ENCODE measurements at regions not wholly inside any gene's neighbourhood (a gene's known extent, or its start where the extent isn't known, plus 50 kb on each side); places are given as distances from the start of the nearest gene placed in this dataset.

DNA sequence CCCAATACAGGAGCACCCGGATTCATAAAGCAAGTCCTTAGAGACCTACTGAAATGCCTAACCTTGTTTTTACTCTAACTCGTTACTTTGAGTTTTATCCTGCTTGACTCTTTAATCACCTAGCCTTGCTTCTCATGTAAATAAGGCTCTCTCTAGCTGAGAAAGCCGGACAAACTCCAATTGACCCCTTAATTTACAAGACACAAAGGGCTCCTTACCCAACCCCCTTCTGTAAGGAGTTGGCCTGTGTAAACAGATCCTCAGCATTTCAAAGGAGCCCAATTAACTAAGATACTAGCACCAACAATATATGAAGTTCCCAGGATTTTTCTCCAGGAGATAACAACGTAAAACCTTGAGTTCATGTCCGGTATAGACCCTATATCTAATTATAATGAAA, 61.7 kb downstream of the CT47B1 start:
- H3K4me3 ChIP-seq (ENCODE audit: low read depth in 2 of 2, low read length in 1 of 2): no peak overlapping the region
- ChIA-PET CTCF (no interaction called here), POLR2A (no interaction called here)
- no peaks in the 10 kb centered on the region for H3K4me1 ChIP-seq (ENCODE audit: control insufficient read depth in 1 of 2, insufficient read depth in 2 of 2, low read depth in 1 of 2, low read length in 1 of 2)
- no peak overlapping the region for H3K9ac ChIP-seq
- H3K9me3 ChIP-seq: no peaks in the 10 kb centered on the region
- no peak overlapping the region for H3K27ac ChIP-seq (ENCODE audit: low read depth in 2 of 2, low read length in 1 of 2)
- no peak overlapping the region for H3K4me2 ChIP-seq
- DNase-seq: no peak
- no peaks in the 10 kb centered on the region for H4K20me1 ChIP-seq (ENCODE audit: insufficient read depth)
- 7% methylated on average over 5 of the region's 5 CpGs for WGBS (ENCODE audit: low lambda C conversion rate)
- H3K27me3 ChIP-seq (ENCODE audit: insufficient read depth): no peaks in the 10 kb centered on the region
- no peaks in the 10 kb centered on the region for H3K36me3 ChIP-seq (replicated peaks in 1 of 2; ENCODE audit: control insufficient read depth in 1 of 2, insufficient read depth in 2 of 2, low read length in 1 of 2)
- H3K9me2 ChIP-seq: no peaks in the 10 kb centered on the region
- H2AFZ ChIP-seq (ENCODE audit: low read depth): no peak overlapping the region
- H3K79me2 ChIP-seq (ENCODE audit: insufficient read depth): no peaks in the 10 kb centered on the region
- no peak for TF ChIP-seq TEAD4 (IDR thresholded peaks at IDR 0.05; ENCODE audit: borderline replicate concordance, insufficient read depth)
- TF ChIP-seq RXRA (IDR thresholded peaks at IDR 0.05; ENCODE audit: borderline replicate concordance, low read depth): no peak
- TF ChIP-seq, protein P1, sequence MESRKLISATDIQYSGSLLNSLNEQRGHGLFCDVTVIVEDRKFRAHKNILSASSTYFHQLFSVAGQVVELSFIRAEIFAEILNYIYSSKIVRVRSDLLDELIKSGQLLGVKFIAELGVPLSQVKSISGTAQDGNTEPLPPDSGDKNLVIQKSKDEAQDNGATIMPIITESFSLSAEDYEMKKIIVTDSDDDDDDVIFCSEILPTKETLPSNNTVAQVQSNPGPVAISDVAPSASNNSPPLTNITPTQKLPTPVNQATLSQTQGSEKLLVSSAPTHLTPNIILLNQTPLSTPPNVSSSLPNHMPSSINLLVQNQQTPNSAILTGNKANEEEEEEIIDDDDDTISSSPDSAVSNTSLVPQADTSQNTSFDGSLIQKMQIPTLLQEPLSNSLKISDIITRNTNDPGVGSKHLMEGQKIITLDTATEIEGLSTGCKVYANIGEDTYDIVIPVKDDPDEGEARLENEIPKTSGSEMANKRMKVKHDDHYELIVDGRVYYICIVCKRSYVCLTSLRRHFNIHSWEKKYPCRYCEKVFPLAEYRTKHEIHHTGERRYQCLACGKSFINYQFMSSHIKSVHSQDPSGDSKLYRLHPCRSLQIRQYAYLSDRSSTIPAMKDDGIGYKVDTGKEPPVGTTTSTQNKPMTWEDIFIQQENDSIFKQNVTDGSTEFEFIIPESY (IDR thresholded peaks at IDR 0.05; ENCODE audit: borderline replicate concordance, low read depth): no peak
- TF ChIP-seq, protein P2, sequence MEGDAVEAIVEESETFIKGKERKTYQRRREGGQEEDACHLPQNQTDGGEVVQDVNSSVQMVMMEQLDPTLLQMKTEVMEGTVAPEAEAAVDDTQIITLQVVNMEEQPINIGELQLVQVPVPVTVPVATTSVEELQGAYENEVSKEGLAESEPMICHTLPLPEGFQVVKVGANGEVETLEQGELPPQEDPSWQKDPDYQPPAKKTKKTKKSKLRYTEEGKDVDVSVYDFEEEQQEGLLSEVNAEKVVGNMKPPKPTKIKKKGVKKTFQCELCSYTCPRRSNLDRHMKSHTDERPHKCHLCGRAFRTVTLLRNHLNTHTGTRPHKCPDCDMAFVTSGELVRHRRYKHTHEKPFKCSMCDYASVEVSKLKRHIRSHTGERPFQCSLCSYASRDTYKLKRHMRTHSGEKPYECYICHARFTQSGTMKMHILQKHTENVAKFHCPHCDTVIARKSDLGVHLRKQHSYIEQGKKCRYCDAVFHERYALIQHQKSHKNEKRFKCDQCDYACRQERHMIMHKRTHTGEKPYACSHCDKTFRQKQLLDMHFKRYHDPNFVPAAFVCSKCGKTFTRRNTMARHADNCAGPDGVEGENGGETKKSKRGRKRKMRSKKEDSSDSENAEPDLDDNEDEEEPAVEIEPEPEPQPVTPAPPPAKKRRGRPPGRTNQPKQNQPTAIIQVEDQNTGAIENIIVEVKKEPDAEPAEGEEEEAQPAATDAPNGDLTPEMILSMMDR (IDR thresholded peaks at IDR 0.05): no peak
- no peak for TF ChIP-seq CHD2 (IDR thresholded peaks at IDR 0.05; ENCODE audit: low read length, partially characterized antibody)
- no peak for TF ChIP-seq FOSL2 (IDR thresholded peaks at IDR 0.05; ENCODE audit: borderline replicate concordance, low read depth)
- TF ChIP-seq TCF12 (IDR thresholded peaks at IDR 0.05): no peak
- TF ChIP-seq GATA2 (CRISPR knock-in tag; IDR thresholded peaks at IDR 0.05): no peak
- H3F3A ChIP-seq (replicated peaks; ENCODE audit: insufficient read depth): no peaks in the 10 kb centered on the region

DNA sequence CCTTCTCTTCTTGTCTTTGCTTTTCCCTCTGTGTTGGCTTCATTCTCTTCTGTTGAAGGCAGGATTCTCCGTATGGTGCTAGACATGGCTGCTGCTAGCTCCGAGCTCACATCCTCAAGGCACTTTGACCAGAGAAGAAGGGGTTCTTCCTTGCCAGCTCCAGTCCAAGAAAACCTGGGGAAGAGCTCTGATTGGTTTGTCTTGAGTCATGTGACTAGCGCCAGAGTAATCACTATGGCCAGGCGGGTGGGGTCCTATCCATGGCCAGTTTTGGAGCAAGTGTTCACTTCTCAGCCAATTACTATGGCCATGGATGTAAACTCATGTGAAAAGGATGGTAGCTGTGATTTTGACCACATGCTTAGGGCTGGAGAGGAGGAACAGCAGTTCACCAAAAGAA, 74.2 kb downstream of the CT47B1 start:
- no peak for DNase-seq
- WGBS (ENCODE audit: low lambda C conversion rate): 19% methylated on average over 4 of the region's 4 CpGs
- H3K9me2 ChIP-seq: no peaks in the 10 kb centered on the region
- no peak overlapping the region for H3K9ac ChIP-seq
- H3K79me2 ChIP-seq (ENCODE audit: insufficient read depth): no peaks in the 10 kb centered on the region
- peaks cover 0 to 4% of the 10 kb centered on the region in 2 experiments; a peak in 1 of 4 replicates for H3K4me1 ChIP-seq (ENCODE audit: control insufficient read depth in 1 of 2, insufficient read depth in 2 of 2, low read depth in 1 of 2, low read length in 1 of 2)
- H4K20me1 ChIP-seq (ENCODE audit: insufficient read depth): no peaks in the 10 kb centered on the region
- no peaks in the 10 kb centered on the region; the same call in 1 of the 2 replicates for H3K27me3 ChIP-seq (ENCODE audit: insufficient read depth)
- no peak overlapping the region for H2AFZ ChIP-seq (ENCODE audit: low read depth)
- no peaks in the 10 kb centered on the region for H3K36me3 ChIP-seq (replicated peaks in 1 of 2; ENCODE audit: control insufficient read depth in 1 of 2, insufficient read depth in 2 of 2, low read length in 1 of 2)
- H3K4me3 ChIP-seq (ENCODE audit: low read depth in 2 of 2, low read length in 1 of 2): no peak overlapping the region
- TF ChIP-seq FOXM1 (IDR thresholded peaks at IDR 0.05; ENCODE audit: low read depth): no peak
- H3F3A ChIP-seq (replicated peaks; ENCODE audit: insufficient read depth): no peaks in the 10 kb centered on the region
- no peaks in the 10 kb centered on the region for H3K9me3 ChIP-seq
- ChIA-PET POLR2A (no interaction called here), CTCF (interaction anchor here (4.5 kb wide), 1 partner anchor 12 kb away, joined by 28 read pairs; no protein-coding TSS in a partner anchor)
- no peak overlapping the region for H3K27ac ChIP-seq (ENCODE audit: low read depth in 2 of 2, low read length in 1 of 2)
- H3K4me2 ChIP-seq: no peak overlapping the region
